ENCODE measurements at regions not wholly inside any gene's neighbourhood (a gene's known extent, or its start where the extent isn't known, plus 50 kb on each side); places are given as distances from the start of the nearest gene placed in this dataset.

DNA sequence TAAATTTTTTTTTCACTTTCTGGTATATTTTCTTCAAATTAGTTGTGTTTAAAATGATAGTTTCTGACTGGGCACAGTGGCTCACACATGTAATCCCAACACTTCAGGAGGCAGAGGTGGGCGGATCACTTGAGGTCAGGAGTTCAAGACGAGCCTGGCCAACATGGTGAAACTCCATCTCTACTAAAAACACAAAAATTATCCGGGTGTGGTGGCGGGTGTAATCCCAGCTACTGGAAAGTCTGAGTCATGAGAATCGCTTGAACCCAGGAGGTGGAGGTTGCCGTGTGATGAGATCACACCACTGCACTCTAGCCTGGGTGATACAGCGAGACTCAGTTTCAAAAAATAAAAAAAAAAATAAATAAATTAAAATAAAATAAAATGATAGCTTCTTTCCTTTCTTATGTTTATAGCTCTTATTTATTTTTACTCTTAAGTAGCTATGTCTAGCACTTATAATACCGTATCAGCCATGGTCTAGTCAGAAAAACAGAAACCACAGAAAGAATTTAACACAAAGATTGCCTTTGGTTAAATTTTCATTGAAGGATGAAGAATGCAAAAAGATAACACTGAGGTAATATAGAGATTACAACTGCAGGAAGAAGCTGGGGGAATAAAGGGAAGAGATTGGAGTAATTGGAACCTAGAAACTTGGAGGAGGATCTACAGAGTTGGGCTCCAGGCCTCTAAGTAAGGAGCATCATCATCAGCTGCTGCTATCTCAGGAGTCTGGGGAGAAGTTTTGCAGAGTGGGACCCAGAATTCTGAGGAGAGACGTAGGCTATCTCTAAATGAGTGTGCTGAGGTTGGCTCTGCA, 54.7 kb upstream of the MBOAT2 start:
- no peak overlapping the region for H3K4me3 ChIP-seq (ENCODE audit: insufficient read depth, low read length, poor library complexity, severe bottlenecking)
- no peaks in the 10 kb centered on the region; the same call in 1 of the 2 replicates for H3K9me3 ChIP-seq (ENCODE audit: insufficient read depth, low read length)
- no peaks in the 10 kb centered on the region for H3K79me2 ChIP-seq (ENCODE audit: insufficient read depth, low read length)
- TF ChIP-seq, protein P1, sequence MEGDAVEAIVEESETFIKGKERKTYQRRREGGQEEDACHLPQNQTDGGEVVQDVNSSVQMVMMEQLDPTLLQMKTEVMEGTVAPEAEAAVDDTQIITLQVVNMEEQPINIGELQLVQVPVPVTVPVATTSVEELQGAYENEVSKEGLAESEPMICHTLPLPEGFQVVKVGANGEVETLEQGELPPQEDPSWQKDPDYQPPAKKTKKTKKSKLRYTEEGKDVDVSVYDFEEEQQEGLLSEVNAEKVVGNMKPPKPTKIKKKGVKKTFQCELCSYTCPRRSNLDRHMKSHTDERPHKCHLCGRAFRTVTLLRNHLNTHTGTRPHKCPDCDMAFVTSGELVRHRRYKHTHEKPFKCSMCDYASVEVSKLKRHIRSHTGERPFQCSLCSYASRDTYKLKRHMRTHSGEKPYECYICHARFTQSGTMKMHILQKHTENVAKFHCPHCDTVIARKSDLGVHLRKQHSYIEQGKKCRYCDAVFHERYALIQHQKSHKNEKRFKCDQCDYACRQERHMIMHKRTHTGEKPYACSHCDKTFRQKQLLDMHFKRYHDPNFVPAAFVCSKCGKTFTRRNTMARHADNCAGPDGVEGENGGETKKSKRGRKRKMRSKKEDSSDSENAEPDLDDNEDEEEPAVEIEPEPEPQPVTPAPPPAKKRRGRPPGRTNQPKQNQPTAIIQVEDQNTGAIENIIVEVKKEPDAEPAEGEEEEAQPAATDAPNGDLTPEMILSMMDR (IDR thresholded peaks at IDR 0.05; ENCODE audit: insufficient read depth, low read length, poor library complexity, severe bottlenecking): no peak
- TF ChIP-seq EZH2phosphoT487 (conservative IDR thresholded peaks at IDR 0.05; ENCODE audit: low read length): no peak
- H3K36me3 ChIP-seq (ENCODE audit: low read length): no peaks in the 10 kb centered on the region
- no peaks in the 10 kb centered on the region for H4K20me1 ChIP-seq (ENCODE audit: low read depth, low read length)
- H3F3A ChIP-seq (ENCODE audit: insufficient read depth): no peaks in the 10 kb centered on the region
- no peaks in the 10 kb centered on the region for H3K9me2 ChIP-seq (replicated peaks; ENCODE audit: insufficient read depth, low read length)
- no peak overlapping the region for H3K4me2 ChIP-seq (ENCODE audit: low read depth, low read length, poor library complexity, severe bottlenecking)
- H2AFZ ChIP-seq (ENCODE audit: low read depth, low read length, severe bottlenecking): no peak overlapping the region
- no peaks in the 10 kb centered on the region for H3K27me3 ChIP-seq (ENCODE audit: low read length)
- no peak overlapping the region for H3K9ac ChIP-seq (ENCODE audit: low read length)
- no peak overlapping the region for H3K27ac ChIP-seq (ENCODE audit: low read depth, low read length)

GRCh38 chr2:9055471-9055870, 52.0 kb upstream of the MBOAT2 start:
- Histone ChIP-seq H4K20me1 (ENCODE audit: low read depth, low read length) (no peaks in the 10 kb centered on the region), H3K4me3 (ENCODE audit: insufficient read depth, low read length, poor library complexity, severe bottlenecking) (no peak overlapping the region), H3K9me2 (replicated peaks; ENCODE audit: insufficient read depth, low read length) (no peaks in the 10 kb centered on the region), H3K27ac (ENCODE audit: low read depth, low read length) (no peak overlapping the region), H3K36me3 (ENCODE audit: low read length) (no peaks in the 10 kb centered on the region), H3K4me2 (ENCODE audit: low read depth, low read length, poor library complexity, severe bottlenecking) (no peak overlapping the region), H3F3A (ENCODE audit: insufficient read depth) (no peaks in the 10 kb centered on the region), H2AFZ (ENCODE audit: low read depth, low read length, severe bottlenecking) (peak overlapping the region; percentile 88), H3K79me2 (ENCODE audit: insufficient read depth, low read length) (no peaks in the 10 kb centered on the region), H3K9ac (ENCODE audit: low read length) (no peak overlapping the region), H3K9me3 (ENCODE audit: insufficient read depth, low read length) (no peaks in the 10 kb centered on the region; the same call in 1 of the 2 replicates), H3K27me3 (ENCODE audit: low read length) (no peaks in the 10 kb centered on the region)
- TF ChIP-seq, protein P1 (IDR thresholded peaks at IDR 0.05; ENCODE audit: insufficient read depth, low read length, poor library complexity, severe bottlenecking): no peak
- no peak for TF ChIP-seq EZH2phosphoT487 (conservative IDR thresholded peaks at IDR 0.05; ENCODE audit: low read length)

- H2AFZ ChIP-seq (ENCODE audit: low read depth, low read length, severe bottlenecking): no peak overlapping the region
- no peaks in the 10 kb centered on the region for H3K9me2 ChIP-seq (replicated peaks; ENCODE audit: insufficient read depth, low read length)
- no peak overlapping the region for H3K9ac ChIP-seq (ENCODE audit: low read length)
- no peaks in the 10 kb centered on the region for H3K27me3 ChIP-seq (ENCODE audit: low read length)
- H3F3A ChIP-seq (ENCODE audit: insufficient read depth): no peaks in the 10 kb centered on the region
- H4K20me1 ChIP-seq (ENCODE audit: low read depth, low read length): no peaks in the 10 kb centered on the region
- no peaks in the 10 kb centered on the region for H3K36me3 ChIP-seq (ENCODE audit: low read length)
- H3K4me2 ChIP-seq (ENCODE audit: low read depth, low read length, poor library complexity, severe bottlenecking): no peak overlapping the region
- H3K27ac ChIP-seq (ENCODE audit: low read depth, low read length): no peak overlapping the region
- H3K4me3 ChIP-seq (ENCODE audit: insufficient read depth, low read length, poor library complexity, severe bottlenecking): no peak overlapping the region
- TF ChIP-seq EZH2phosphoT487 (conservative IDR thresholded peaks at IDR 0.05; ENCODE audit: low read length): no peak
- TF ChIP-seq, protein P1 (IDR thresholded peaks at IDR 0.05; ENCODE audit: insufficient read depth, low read length, poor library complexity, severe bottlenecking): no peak
- H3K79me2 ChIP-seq (ENCODE audit: insufficient read depth, low read length): no peaks in the 10 kb centered on the region
- no peaks in the 10 kb centered on the region; the same call in 1 of the 2 replicates for H3K9me3 ChIP-seq (ENCODE audit: insufficient read depth, low read length)
These were observed 50.0 kb upstream of the MBOAT2 start for GRCh38 chr2:9053534-9053931.
